ENCODE measurements at regions not wholly inside any gene's neighbourhood (a gene's known extent, or its start where the extent isn't known, plus 50 kb on each side); places are given as distances from the start of the nearest gene placed in this dataset.

DNA sequence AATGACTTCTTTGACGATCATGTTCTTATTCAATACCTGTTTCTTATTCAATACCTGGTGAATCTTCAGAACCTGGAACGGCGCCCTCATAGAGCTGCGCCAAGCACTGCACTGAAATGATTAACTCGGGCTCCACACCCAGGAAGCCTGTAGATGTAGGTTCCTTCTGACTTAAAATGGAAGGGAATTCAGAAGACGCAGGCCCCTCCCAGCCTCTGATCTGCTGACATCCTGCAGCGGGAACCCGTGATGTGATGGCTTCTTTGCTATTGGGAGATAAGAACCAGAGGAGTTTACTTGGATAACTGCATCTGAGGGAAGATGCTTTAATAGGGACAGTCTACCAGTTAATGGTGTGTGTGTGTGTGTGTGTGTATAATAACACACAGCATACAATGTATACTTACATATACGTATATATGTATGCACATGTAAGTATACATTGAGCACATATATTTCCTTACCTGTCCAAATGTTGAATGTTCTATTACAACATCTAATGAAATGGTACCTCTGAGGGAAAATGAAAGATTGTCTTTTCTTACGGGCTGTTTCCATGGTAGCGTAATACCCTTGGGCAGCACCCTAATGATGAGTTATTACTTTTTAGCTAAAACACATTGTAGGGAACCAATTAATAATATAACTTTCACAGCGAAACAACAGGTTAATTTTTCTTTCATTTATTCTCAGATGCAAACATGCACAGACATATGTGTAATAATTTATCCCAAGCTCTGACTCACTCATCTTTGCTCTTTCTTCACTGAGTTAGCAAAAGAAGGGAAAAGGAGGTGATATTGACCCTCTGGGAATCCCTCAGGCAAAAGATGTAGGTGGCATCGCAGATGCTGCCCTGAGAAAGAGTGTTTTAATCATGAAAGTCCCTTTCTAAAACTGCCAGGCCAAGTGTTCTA lies 379.8 kb downstream of the SIPA1L2 start:
- H3K27me3 ChIP-seq = no peaks in the 10 kb centered on the region
- H3K9me3 ChIP-seq = no peaks in the 10 kb centered on the region
- DNase-seq = no peak
- H3K36me3 ChIP-seq = no peaks in the 10 kb centered on the region
- no peak overlapping the region for H3K4me3 ChIP-seq

- no peaks in the 10 kb centered on the region for H3K36me3 ChIP-seq
- no peaks in the 10 kb centered on the region for H3K9me3 ChIP-seq
- no peaks in the 10 kb centered on the region for H3K27me3 ChIP-seq
- no peak for DNase-seq
- H3K4me3 ChIP-seq = no peak overlapping the region
These were observed 380.6 kb downstream of the SIPA1L2 start for GRCh38 chr1:232249339-232249738.

GRCh38 chr1:232248276-232248820 lies 381.6 kb downstream of the SIPA1L2 start:
- Histone ChIP-seq H3K27me3 (no peaks in the 10 kb centered on the region), H3K4me3 (no peak overlapping the region), H3K36me3 (no peaks in the 10 kb centered on the region), H3K9me3 (no peaks in the 10 kb centered on the region)
- DNase-seq = no peak

GRCh38 chr1:232247669-232248068 lies 382.3 kb downstream of the SIPA1L2 start:
- H3K36me3 ChIP-seq = no peaks in the 10 kb centered on the region
- H3K27me3 ChIP-seq = no peaks in the 10 kb centered on the region
- H3K4me3 ChIP-seq = no peak overlapping the region
- H3K9me3 ChIP-seq = no peaks in the 10 kb centered on the region
- no peak for DNase-seq

- Histone ChIP-seq H3K36me3 (no peaks in the 10 kb centered on the region), H3K27me3 (no peaks in the 10 kb centered on the region), H3K4me3 (no peak overlapping the region), H3K9me3 (no peaks in the 10 kb centered on the region)
- DNase-seq = no peak
These were observed 385.5 kb downstream of the SIPA1L2 start for GRCh38 chr1:232244426-232244825.

DNA sequence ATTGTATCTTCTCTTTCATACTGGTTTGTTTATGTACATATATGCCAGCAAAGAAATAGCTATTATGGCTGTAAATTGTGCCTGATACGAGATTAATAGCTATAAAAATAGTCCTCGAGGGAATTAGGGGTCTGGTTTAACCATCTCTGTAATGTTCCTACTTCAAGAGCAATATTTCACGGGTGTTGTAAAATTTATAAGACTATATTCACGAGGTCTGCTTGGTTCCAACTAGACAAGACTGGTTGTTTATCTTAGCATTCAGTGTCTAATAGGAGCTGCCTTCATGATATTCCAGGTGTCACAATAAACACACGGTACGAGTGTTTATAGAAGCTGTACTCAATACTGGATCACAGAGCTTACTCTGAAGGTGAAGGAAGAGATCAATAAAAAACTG lies 389.9 kb downstream of the SIPA1L2 start:
- DNase-seq = no peak
- no peaks in the 10 kb centered on the region for H3K36me3 ChIP-seq
- no peak overlapping the region for H3K4me3 ChIP-seq
- H3K27me3 ChIP-seq = no peaks in the 10 kb centered on the region
- H3K9me3 ChIP-seq = no peaks in the 10 kb centered on the region

DNA sequence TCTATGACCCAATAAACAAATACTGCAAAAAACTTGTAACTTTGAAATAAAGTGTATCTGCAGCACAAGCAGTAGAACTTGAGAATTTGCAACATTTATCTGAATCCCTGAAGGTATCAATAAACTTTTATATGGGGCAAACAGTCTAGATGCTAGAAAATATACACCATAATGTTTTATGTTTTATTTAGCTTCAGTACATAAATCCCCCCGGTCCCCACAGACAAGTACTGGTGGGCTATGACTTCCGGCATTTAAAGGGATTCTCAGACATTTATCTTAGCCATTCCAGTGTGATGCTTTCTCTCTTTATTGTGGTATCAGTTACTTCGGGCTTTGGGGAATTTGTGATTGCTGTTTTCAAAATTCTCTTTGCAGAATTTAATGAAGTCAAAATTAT lies 390.4 kb downstream of the SIPA1L2 start:
- DNase-seq = no peak
- H3K4me3 ChIP-seq = no peak overlapping the region

DNA sequence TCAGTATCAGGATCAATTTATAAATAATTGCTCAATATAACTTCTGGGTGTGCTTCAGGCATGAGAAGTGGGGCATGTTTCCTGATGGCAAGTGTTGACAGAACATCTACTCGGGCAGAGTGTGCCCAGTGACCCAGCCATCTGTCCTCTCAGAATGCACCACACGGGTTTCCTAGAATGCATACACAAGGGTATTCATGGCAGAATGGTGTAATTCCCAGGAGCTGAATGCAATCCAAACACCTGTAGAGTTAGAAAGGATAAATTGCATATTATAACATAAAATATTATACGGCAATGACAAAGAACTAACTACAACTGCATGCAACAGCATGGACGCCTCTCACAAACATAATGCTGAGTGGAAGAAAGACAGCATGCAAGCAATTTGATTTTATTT lies 391.9 kb downstream of the SIPA1L2 start:
- no peak for DNase-seq
- Histone ChIP-seq H3K4me3 (no peak overlapping the region), H3K27me3 (no peaks in the 10 kb centered on the region), H3K36me3 (no peaks in the 10 kb centered on the region), H3K9me3 (no peaks in the 10 kb centered on the region)

More for the DNA sequence above, 390.4 kb downstream of the SIPA1L2 start:
- Histone ChIP-seq H3K9me3 (no peaks in the 10 kb centered on the region), H3K36me3 (no peaks in the 10 kb centered on the region), H3K27me3 (no peaks in the 10 kb centered on the region)

DNA sequence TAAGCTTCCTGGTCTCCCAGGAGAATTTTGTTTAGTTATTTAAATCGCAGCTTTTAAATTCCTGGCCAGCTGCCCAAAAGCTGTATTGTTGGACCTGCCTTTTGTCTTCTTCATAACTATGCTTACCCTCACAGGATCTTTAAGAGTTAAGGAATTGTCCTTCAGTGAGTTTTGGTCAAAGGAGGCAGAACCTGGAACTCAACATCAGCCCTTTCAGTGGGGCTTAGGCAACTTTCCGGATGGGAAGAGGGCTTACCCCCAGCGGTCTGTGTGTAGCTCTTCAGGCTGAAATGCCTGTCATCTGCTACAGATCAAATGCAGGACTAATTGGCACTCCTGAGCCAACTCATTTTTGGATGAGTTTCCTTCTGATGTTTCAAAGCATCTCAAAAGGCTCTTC lies 402.6 kb downstream of the SIPA1L2 start:
- DNase-seq = no peak
- H3K27me3 ChIP-seq = no peaks in the 10 kb centered on the region
- H3K36me3 ChIP-seq = no peaks in the 10 kb centered on the region
- no peak overlapping the region for H3K4me3 ChIP-seq
- no peaks in the 10 kb centered on the region for H3K9me3 ChIP-seq

DNA sequence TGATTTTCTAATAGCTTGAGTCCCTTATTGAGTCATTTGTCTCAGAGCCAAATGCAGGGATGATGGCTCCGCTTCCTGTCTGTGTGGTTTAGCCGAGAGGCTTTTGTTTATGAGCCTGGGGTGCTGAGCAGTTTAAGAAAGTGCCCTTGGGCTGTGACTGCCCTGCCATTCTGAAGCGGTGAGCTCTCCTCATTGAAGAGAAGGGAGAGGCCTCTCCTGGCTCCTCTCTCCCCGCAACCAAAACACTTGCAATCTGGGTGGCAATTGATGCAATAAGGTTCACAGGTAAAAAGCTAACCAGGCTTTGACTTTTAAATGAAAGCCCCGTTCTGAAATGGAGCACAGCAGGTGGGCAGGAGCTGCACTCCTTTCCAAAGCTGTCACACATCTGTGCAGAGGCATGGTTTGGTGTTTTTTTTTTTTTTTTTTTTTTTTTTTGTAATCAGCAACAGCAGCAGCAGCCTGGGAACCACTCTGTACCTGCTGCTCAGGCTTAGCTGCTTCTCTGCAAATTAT lies 403.7 kb downstream of the SIPA1L2 start:
- Histone ChIP-seq H3K4me3 (no peak overlapping the region), H3K27me3 (no peaks in the 10 kb centered on the region), H3K36me3 (no peaks in the 10 kb centered on the region), H3K9me3 (no peaks in the 10 kb centered on the region)
- peak; percentile 82 for DNase-seq

- H3K27me3 ChIP-seq = no peaks in the 10 kb centered on the region
- no peaks in the 10 kb centered on the region for H3K9me3 ChIP-seq
- H3K4me3 ChIP-seq = no peak overlapping the region
- H3K36me3 ChIP-seq = no peaks in the 10 kb centered on the region
- no peak for DNase-seq
These were observed 404.4 kb downstream of the SIPA1L2 start for GRCh38 chr1:232225336-232226131.

DNA sequence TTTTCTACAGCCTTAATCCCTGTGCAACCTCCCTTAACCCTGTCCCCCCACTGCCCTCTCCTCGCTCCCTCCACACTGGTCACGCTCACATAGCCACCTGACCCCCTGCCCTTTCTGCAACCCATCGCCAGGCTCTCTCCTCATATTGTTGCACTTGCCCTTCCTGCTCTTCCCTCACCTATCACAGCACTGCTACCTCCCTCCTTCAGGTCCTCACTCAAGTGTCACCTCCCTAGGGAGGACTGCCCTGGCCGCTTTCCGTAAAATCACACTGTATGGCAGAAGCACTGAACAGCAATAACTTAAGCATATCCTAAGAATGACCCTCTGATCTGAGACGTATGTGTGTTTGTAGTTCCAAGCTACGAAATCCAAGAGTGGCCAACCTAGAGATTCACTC lies 406.0 kb downstream of the SIPA1L2 start:
- no peaks in the 10 kb centered on the region for H3K36me3 ChIP-seq
- no peaks in the 10 kb centered on the region for H3K27me3 ChIP-seq
- no peaks in the 10 kb centered on the region for H3K9me3 ChIP-seq
- DNase-seq = no peak
- no peak overlapping the region for H3K4me3 ChIP-seq

DNA sequence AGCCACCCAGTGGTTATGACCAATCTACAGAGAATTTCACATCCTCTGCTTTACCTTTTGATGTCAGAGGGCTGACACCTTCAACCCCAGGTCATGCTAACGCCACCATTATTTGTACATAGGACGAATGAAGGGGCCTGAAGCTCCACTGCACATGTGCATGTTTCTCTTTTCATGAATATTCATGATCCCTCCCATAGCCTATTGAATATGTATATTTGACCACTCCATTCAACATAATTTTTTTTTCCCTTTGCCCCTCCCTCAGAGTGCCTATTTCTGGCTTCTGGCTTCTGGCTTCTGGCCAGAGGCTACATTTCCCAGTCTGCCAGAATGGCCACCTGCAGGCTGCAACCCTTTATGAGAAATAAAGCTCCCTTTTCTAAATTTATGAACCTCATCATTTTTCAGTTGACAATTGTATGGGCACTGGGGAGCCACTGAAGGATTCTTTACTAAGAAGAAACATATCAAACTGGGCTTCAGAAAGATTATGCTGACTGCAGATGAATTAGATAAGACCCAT lies 406.7 kb downstream of the SIPA1L2 start:
- Histone ChIP-seq H3K9me3 (no peaks in the 10 kb centered on the region), H3K4me3 (no peak overlapping the region), H3K36me3 (no peaks in the 10 kb centered on the region), H3K27me3 (no peaks in the 10 kb centered on the region)
- no peak for DNase-seq

GRCh38 chr1:232222614-232223013 lies 407.3 kb downstream of the SIPA1L2 start:
- Histone ChIP-seq H3K4me3 (no peak overlapping the region), H3K27me3 (no peaks in the 10 kb centered on the region), H3K9me3 (no peaks in the 10 kb centered on the region), H3K36me3 (no peaks in the 10 kb centered on the region)
- DNase-seq = no peak

- Histone ChIP-seq H3K27me3 (no peaks in the 10 kb centered on the region), H3K36me3 (no peaks in the 10 kb centered on the region), H3K9me3 (no peaks in the 10 kb centered on the region), H3K4me3 (no peak overlapping the region)
- peak; percentile 57 for DNase-seq
These were observed 408.0 kb downstream of the SIPA1L2 start for GRCh38 chr1:232221802-232222499.

All from MG63 (cell line).